OCI-LY1 (cell line): ENCODE measurements at regions not wholly inside any gene's neighbourhood (a gene's known extent, or its start where the extent isn't known, plus 50 kb on each side); places are given as distances from the start of the nearest gene placed in this dataset.

Source experiments
- H2AFZ ChIP-seq: fragments of 200-600 bp; sonication (generic), shearing (Covaris generic); 2 replicates; pipeline ENCODE4 v1.6.0; 2014; ENCODE audit warnings: antibody characterized with exemption, mild to moderate bottlenecking, low read length
- H3F3A ChIP-seq: fragments of 200-600 bp; sonication (generic), shearing (Covaris generic); 2 replicates; pipeline ENCODE4 v1.6.0; 2014; ENCODE audit warnings: mild to moderate bottlenecking, antibody characterized with exemption, low read length, moderate library complexity; ENCODE audit not compliant: insufficient read depth
- H3K27ac ChIP-seq: fragments of 200-600 bp; sonication (generic); 2 replicates; pipeline ENCODE4 v1.5.1; 2014; ENCODE audit warnings: low read length, mixed run types, mild to moderate bottlenecking, low read depth; ENCODE audit not compliant: poor library complexity, severe bottlenecking
- H3K27me3 ChIP-seq: fragments of 200-600 bp; sonication (generic); 2 replicates; pipeline ENCODE4 v1.6.0; 2014; ENCODE audit warnings: antibody characterized with exemption, mild to moderate bottlenecking, low read length, moderate library complexity; ENCODE audit not compliant: insufficient read depth
- H3K36me3 ChIP-seq: fragments of 200-600 bp; sonication (generic); 2 replicates; pipeline ENCODE4 v1.6.1; 2014; ENCODE audit warnings: mild to moderate bottlenecking, antibody characterized with exemption, low read length, moderate library complexity, mixed read lengths; ENCODE audit not compliant: insufficient read depth
- H3K4me1 ChIP-seq: fragments of 200-600 bp; sonication (generic); 2 replicates; pipeline ENCODE4 v1.5.1; 2014; ENCODE audit warnings: mild to moderate bottlenecking, low read length, moderate library complexity; ENCODE audit not compliant: insufficient read depth, severe bottlenecking
- H3K4me2 ChIP-seq: fragments of 200-600 bp; sonication (generic), shearing (Covaris generic); 2 replicates; pipeline ENCODE4 v1.6.1; 2014; ENCODE audit warnings: low read length
- H3K4me3 ChIP-seq: fragments of 200-600 bp; sonication (generic); 2 replicates; pipeline ENCODE4 v1.5.1; 2014; ENCODE audit warnings: low read length, low read depth, mild to moderate bottlenecking, mixed read lengths; ENCODE audit not compliant: poor library complexity, severe bottlenecking
- H3K79me2 ChIP-seq: fragments of 200-600 bp; shearing (Covaris generic); 2 replicates; pipeline ENCODE4 v1.6.1; 2016; ENCODE audit warnings: mixed run types, low read length, mixed read lengths; ENCODE audit not compliant: insufficient read depth
- H3K9ac ChIP-seq: fragments of 200-600 bp; sonication (generic), shearing (Covaris generic); 2 replicates; pipeline ENCODE4 v1.6.1; 2014; ENCODE audit warnings: mild to moderate bottlenecking, low read length, mixed read lengths
- H3K9me2 ChIP-seq: fragments of 200-600 bp; sonication (generic), shearing (Covaris generic); 2 replicates; pipeline ENCODE4 v1.6.1; 2014; ENCODE audit warnings: low read depth, mild to moderate bottlenecking, low read length, mixed read lengths
- H3K9me3 ChIP-seq: fragments of 200-600 bp; shearing (Covaris generic); 2 replicates; pipeline ENCODE4 v1.6.1; 2014; ENCODE audit warnings: low read length, mixed read lengths
- H4K20me1 ChIP-seq: fragments of 200-600 bp; sonication (generic), shearing (Covaris generic); 2 replicates; pipeline ENCODE4 v1.6.0; 2016; ENCODE audit warnings: mild to moderate bottlenecking, low read length; ENCODE audit not compliant: insufficient read depth
- EZH2 ChIP-seq: fragments of 200-600 bp; sonication (generic), shearing (Covaris generic); IDR thresholded peaks from 2 replicates; pipeline ENCODE4 v1.8.0; 2017; ENCODE audit warnings: borderline replicate concordance, mixed run types, mild to moderate bottlenecking, antibody characterized with exemption, low read length, moderate library complexity, mixed read lengths
- TF ChIP-seq, protein P1 (sequence below): fragments of 200-600 bp; sonication (generic), shearing (Covaris generic); IDR thresholded peaks from 2 replicates; pipeline ENCODE4 v1.5.1; 2017; ENCODE audit warnings: mild to moderate bottlenecking, antibody characterized with exemption, low read length, moderate library complexity, mixed read lengths

DNA sequence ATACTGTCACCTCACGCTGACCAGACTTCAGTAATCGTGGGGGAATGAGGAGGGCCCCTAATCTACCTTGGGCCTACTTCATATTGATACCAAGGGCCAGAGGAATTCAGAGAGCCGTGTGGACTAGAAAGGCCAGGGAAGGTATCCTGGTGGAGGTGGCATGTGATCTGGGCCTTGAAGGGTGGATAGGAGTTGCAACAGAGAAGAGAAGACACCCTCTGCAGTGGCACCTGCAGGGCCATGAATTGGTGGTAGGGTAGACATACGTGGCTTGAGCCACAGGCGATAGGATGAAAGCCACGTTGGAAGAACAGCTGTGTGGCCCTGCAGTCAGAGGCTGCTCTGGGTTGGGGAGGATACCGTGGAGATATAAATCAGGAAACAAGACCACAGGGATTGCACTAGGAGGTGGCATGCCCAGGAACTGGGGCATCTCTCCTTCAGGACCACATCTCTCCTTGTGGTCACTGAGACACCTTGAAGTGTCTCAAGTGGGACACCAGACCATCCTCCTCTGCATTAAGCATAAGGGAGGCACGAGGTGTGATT lies 141.4 kb downstream of the CYP26B1 start:
- Histone ChIP-seq H3K79me2 (no peaks in the 10 kb centered on the region), H3F3A (no peaks in the 10 kb centered on the region), H3K36me3 (no peaks in the 10 kb centered on the region), H3K4me1 (no peaks in the 10 kb centered on the region), H2AFZ (no peak overlapping the region), H3K9me2 (no peaks in the 10 kb centered on the region), H4K20me1 (no peaks in the 10 kb centered on the region), H3K9me3 (no peaks in the 10 kb centered on the region), H3K4me3 (no peak overlapping the region), H3K4me2 (no peak overlapping the region), H3K27me3 (no peaks in the 10 kb centered on the region; the same call in 1 of the 2 replicates), H3K27ac (no peak overlapping the region), H3K9ac (no peak overlapping the region)
- TF ChIP-seq EZH2: no peak
- TF ChIP-seq, protein P1, sequence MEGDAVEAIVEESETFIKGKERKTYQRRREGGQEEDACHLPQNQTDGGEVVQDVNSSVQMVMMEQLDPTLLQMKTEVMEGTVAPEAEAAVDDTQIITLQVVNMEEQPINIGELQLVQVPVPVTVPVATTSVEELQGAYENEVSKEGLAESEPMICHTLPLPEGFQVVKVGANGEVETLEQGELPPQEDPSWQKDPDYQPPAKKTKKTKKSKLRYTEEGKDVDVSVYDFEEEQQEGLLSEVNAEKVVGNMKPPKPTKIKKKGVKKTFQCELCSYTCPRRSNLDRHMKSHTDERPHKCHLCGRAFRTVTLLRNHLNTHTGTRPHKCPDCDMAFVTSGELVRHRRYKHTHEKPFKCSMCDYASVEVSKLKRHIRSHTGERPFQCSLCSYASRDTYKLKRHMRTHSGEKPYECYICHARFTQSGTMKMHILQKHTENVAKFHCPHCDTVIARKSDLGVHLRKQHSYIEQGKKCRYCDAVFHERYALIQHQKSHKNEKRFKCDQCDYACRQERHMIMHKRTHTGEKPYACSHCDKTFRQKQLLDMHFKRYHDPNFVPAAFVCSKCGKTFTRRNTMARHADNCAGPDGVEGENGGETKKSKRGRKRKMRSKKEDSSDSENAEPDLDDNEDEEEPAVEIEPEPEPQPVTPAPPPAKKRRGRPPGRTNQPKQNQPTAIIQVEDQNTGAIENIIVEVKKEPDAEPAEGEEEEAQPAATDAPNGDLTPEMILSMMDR: no peak

DNA sequence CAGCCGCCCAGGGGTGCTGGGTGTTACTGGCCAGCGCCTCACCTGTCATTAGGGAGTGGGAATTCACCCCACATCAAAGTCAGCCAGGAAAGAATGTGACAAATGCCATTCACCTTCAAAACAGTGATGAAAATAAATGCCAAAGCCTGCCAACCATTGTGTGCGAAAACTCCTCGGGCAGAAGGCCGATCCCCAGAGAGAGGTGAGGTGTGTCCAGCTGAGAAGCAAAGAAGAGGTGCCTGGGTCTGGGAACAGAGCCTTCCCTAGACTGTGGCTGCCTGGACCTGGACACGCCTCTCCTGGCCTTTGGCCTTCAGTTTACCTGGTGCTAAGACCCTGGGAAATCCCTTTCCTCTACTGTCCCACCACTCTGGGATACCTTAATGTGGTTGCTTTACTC lies 142.7 kb downstream of the CYP26B1 start:
- Histone ChIP-seq H3K4me2 (no peak overlapping the region), H3K9ac (no peak overlapping the region), H3F3A (no peaks in the 10 kb centered on the region), H3K27me3 (no peaks in the 10 kb centered on the region; the same call in 1 of the 2 replicates), H3K9me2 (no peaks in the 10 kb centered on the region), H3K4me1 (no peaks in the 10 kb centered on the region), H3K27ac (no peak overlapping the region), H3K36me3 (no peaks in the 10 kb centered on the region), H4K20me1 (no peaks in the 10 kb centered on the region), H3K9me3 (no peaks in the 10 kb centered on the region), H3K79me2 (no peaks in the 10 kb centered on the region), H3K4me3 (no peak overlapping the region), H2AFZ (no peak overlapping the region)
- no peak for TF ChIP-seq EZH2
- TF ChIP-seq, protein P1: no peak

DNA sequence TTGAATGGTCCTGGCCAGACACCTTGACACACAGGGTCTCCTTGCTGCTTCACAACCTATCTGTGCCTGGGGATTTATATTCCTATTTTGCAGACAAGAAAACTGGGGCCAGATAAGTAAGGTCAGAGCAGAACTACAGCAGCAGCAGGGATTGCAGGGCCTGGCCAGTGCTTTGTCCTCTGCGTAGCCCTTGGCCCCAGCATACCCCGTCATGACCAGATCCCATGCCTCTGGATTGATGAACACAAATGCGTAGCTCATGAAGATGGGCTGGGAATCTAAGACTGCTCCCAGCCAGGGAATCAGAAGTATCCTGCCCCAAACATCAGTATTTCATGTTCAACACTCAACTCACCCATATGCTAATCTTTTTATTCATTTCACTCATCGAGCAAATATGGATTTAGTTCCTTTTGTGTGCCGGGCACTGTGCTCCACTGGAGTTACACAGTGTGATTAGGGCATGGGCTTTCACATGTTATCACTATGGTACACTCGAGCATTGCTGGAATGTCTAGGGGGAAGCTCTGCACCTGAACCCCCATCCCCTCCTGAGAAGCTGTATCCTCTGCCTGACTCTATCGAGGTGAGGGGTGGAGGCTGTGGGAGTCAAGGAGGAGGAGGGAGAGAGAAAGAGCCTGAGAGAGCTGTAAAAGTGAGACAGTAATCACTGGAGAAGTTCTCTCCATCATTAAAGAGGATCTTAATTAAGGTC lies 143.3 kb downstream of the CYP26B1 start:
- Histone ChIP-seq H3K9ac (no peak overlapping the region), H3K27ac (no peak overlapping the region), H3K79me2 (no peaks in the 10 kb centered on the region), H3K36me3 (no peaks in the 10 kb centered on the region), H2AFZ (no peak overlapping the region), H3K9me2 (no peaks in the 10 kb centered on the region), H3K4me1 (no peaks in the 10 kb centered on the region), H3K9me3 (no peaks in the 10 kb centered on the region), H3F3A (no peaks in the 10 kb centered on the region), H3K4me2 (no peak overlapping the region), H3K27me3 (no peaks in the 10 kb centered on the region; the same call in 1 of the 2 replicates), H4K20me1 (no peaks in the 10 kb centered on the region), H3K4me3 (no peak overlapping the region)
- TF ChIP-seq EZH2: no peak
- TF ChIP-seq, protein P1: no peak
